ENCODE measurements at regions not wholly inside any gene's neighbourhood (a gene's known extent, or its start where the extent isn't known, plus 50 kb on each side); places are given as distances from the start of the nearest gene placed in this dataset.
A peak's percentile ranks its signal among the peaks of the same experiment; 100 is the strongest.

DNA sequence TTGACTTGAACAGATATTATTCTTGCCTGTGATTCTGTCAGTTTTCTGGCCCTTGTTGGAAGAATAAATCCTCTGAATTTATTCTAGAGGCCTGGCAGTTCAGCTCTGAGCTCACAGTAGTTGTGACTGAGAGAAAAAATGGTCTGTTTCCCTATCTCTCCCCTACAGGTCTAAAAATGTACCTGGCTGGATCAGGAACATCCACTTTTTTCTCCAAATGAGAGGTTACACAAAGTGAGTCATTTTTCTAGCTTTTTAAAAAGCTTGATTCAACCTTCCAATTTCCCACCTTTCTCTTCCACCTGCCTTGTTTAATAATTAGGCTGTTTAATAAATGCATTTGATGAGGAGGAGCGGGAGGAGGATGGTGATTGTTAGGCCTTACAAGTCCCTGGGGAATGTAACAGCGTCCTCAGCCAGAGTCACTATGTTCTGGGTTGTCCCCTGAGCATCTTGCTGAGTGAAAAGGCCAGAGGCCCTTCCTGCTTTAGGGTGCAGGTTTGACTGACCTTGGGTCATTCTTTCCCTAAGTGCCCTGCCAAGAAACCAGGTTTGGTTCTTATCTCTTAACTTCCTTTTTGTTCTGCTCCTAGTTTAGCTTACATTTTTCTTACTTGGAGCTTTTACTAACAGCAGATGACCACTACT, 91.7 kb upstream of the FUT8 start:
- no peak for DNase-seq (ENCODE audit: low read depth)

DNA sequence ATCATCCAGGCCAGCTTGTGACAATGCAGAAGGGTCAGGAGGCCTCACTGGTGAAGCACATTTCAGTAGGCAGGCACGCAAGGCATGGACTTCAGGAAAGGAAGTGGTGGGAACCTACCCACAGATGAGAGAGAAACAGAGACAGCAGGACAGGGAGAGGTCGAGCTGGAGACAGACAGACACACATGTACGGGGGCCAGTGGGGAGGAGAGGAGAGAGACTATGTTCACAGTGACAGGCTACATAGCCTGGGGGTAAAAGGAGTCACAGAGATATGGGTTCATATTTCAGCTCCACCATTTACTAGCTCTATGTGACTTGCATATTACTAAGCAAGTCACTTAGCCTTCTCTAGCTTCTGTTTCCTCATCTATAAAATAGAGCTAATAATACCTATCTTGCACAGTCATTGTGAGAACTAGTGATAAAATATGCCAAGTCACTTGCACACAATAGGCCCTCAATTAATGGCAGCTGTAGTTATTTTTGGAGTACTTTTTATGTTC, 91.1 kb upstream of the FUT8 start:
- no peak for DNase-seq (ENCODE audit: low read depth)

DNA sequence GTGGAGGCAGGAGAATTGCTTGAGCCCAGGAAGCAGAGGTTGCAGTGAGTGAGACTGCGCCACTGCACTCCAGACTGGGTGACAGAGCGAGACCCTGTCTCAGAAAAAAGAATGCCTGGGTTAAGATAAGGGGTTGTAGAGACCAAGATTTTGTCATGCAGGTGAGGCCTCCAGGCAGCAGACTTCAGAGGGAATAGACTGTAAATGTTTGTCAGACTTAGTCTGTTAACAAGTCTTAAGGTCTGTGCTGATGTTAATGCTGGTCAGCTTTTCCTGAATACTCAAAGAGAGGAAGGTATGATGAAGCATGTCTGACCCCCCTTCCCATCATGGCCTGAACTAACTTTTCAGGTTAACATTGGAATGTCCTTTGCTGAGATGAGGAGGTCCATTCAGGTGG, 83.0 kb upstream of the FUT8 start:
- no peak for DNase-seq (ENCODE audit: low read depth)

DNA sequence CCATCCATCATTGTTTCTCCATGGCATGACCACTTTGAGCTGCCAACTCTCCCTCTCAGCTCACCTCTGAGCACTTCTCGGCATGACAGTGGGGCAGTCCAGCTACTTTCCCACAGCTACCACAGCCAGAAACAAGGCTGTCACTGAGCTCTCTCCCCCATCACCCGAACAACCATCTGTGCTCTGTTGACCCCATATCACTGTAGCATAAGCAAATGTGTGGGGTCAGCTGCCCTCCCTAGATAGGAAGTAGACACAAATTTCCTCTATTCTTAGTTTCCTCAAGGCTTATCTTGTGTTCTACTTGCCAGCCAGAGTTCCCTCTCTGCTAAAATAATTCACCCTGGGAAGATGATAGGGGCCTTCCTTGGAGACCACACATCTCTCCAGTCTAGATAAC, 82.6 kb upstream of the FUT8 start:
- DNase-seq (ENCODE audit: low read depth): no peak

DNA sequence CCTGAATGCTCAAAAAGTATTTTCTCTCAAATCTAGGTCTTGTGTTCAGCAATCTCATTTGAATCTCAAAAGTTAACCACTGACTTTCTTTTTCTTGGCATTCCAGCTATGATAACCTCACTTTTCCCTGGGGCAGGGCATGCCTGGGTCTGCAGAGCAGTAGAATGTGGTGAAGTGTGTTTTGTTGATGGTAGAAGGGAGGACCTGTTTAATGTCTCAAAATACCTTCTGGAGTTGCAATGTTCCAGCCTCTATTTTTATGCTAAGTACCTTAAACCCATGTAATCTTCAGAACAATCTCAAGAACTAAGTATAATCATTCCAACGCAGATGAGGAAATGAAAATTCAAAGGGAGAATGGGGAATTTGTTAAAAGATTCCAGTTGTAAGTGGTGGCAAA, 82.1 kb upstream of the FUT8 start:
- DNase-seq (ENCODE audit: low read depth): no peak

DNA sequence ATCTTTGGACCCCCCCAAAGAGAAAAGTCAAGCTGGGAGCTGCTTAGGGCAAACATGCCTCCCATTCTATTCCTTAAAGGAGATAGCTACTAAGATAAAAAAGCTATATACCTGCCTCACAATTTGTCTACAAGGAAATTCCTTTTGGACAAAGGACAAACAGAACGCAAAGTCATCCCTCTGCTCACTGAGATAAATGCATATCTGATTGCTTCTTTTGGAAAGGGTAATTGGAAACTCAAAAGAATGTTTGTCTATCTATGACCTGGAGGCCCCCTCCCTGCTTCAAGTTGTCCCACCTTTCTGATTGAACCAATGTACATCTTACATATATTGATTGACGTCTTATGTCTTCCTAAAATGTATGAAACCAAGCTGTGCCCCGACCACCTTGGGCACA, 80.9 kb upstream of the FUT8 start:
- DNase-seq (ENCODE audit: low read depth): no peak

DNA sequence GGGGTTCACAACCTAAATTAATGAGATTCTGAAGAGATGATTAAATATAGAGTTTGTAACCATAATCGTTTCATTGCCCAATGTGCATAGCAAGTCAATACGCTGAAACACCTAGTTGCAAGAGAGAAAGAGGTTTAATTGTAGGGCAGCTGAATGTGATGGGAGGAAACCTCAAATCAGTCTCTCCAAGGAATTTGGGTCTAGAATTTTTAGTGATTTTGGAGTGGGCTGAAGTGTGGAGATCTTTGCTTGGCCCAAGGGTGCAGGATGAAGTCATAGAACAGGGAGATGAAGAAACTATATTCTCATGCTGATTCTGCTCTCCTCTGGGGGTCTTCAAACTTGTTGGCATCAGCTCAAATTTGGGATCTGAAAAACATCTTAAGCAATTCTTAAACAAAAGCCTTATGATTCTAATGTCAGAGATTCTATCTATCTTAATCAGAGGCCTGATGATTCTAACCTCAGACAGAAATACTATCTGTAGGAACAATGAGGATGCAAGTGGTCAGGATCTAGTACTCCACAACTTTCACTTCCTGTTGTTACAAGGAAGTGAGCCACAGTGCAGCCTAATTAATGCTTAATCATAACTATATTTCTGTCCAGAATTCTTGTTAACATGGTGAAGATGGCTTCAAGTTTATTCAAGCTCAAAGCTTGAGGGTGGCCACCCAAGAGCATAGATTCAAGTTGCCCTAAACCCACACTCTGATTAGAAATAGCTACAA, 80.2 kb upstream of the FUT8 start:
- DNase-seq (ENCODE audit: low read depth): no peak

DNA sequence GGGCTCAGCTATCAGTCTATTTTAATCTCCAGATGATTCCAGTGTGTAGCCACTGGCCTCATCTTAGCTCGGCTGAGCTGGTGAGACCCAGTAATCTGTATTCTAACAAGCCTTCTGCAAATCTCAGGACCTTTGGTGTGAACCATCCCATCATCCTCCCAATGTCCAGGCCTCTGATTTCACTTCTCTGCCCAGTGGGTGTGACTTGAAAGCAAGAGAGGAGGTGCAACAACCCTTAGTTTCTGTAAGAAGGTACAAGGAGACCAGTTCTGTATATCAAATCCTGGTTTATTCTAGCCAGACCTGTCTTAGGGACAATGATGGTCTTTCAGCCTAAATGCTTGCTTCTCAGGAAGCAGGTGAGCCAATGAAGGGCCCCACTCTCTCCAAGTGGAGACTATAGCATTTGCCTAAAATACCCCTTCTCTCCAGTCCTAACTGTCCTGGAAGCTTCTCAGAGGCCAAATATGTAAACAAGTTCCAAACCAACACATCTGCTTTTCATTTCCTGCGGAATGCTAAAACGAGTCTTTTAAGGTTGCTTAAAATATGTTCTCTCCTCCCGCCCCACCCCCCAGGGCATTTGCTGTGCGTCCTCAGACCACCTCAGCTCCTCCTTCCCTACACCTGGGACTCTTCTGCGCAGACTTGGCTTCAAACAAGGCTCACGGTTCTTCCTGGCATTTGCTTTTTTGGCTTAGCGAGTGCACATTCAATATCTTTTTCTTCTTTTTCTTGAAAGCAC, 78.4 kb upstream of the FUT8 start:
- no peak for DNase-seq (ENCODE audit: low read depth)

DNA sequence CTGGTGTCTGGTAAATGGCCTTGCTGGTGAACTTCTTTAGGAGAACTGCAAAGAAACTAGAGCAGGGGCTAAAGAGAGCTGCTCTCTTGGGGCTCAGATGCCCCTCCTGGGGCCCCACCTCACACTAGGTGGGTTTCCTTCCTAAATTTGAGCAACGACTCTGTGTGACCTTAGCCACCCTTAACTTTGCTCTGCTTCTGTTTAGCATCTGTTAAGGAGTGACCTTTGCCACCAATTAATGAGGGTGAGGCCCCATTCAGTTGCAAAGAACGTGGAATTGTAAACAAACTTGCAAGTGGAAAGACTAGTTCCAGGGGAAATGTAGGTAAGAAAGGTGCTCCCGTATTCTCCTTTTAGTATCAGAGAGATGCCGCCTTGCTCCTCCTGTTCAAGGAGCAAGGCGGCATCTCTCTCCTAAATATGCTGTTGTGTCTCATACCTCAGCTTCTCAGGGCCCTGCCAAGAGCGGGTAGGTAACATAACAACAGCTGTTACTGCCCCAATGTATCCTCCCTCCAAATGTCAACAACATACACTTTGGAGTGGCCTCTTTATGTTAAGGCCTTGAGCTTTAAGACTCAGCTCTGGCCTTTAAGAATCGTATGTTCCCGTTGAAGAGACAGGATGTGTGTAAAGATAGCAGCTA, 77.6 kb upstream of the FUT8 start:
- no peak for DNase-seq (ENCODE audit: low read depth)

DNA sequence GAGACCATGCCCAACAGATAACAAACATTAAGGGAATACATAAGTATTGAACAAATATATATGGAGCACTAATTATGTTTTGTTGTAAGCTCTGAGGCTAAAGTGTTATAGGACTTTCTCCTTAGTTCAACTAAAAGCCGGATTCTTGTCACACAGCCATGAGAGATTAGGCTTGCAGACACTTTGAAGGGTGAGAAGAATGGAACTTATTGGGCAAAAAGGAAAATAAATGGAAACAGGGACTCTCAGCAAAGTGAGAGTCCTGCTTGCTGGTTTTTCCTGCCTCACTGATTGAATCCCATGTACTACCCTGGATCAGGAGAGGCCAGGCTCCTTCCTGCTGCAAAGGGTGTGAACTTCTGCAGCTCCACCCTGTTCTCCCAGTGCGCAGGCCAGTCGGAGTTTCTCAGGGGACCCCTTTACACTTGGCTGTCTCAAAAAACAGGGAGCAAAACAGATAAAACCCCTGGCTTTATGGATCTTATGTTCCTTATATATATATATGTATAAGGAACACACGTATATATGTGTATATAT, 77.1 kb upstream of the FUT8 start:
- DNase-seq (ENCODE audit: low read depth): no peak

DNA sequence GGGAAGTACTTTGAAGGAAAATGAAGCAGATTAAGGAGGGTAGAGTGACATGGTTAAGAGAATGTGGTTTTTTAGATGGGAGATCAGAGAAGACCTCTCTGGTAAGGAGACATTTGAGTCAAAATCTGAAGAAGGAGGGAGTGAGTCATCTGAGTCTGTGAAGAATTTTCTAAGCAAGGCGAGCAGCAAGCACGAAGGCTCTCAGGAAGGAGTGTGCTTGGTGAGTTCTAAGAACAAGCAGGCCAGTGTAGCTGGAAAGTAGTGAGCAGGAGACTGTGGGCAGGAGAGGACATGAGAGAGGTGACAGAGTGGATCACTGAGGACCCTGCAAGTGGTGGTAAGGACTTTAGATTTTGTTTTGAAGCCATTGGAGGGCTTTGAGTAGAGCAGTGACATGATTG, 76.3 kb upstream of the FUT8 start:
- DNase-seq (ENCODE audit: low read depth): peak; percentile 3

DNA sequence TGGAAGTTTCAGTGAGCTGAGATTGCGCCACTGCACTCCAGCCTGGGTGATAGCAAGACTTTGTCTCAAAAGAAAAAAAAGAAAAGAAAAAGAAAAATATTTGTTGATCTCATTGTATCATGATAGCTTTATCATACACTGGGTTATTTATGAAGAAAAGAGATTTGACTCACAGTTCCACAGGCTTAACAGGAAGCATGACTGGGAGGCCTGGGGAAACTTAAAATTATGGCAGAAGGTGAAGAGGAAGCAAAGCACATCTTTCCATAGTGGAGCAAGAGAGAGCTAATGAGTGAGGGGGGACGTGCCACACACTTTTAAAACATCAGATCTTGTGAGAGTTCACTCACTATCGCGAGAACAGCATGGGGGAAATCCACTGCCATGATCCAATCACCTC, 72.7 kb upstream of the FUT8 start:
- no peak for DNase-seq (ENCODE audit: low read depth)

DNA sequence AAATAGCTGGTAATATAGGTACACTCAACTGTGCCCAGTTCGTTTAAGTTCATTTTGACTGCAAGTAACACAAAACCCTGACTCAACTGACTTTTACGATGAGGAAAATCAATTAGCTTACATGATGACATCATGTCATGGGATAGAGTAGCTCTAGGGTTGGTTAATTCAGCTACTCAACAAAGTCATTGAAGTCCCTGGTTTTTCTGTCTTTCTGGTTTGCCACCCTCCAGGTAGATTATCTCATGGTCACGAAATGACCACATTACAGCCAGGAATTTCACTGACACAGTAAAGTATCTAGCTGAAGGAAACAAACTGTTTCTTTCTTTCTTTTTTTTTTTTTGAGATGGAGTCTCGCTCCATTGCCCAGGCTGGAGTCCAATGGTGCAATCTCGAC, 68.5 kb upstream of the FUT8 start:
- no peak for DNase-seq (ENCODE audit: low read depth)

DNA sequence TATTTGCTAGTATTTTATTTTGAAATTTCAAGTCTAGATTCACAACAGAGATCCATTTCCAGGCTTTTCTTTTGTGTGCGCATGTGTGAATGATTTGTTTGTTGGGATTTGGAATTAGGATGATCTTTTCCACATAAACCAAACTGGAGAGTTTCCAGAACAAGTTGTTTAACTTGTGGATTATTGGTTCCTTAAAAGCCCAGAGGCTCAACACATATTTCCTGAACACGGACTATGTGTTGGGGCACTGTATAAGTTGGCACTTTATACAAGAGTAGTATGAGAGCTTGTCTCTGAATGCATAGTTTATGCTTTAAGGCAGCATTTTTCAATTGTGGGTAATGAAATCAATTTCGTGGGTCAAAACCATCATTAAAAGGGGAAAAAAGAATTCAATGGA, 67.3 kb upstream of the FUT8 start:
- no peak for DNase-seq (ENCODE audit: low read depth)

DNA sequence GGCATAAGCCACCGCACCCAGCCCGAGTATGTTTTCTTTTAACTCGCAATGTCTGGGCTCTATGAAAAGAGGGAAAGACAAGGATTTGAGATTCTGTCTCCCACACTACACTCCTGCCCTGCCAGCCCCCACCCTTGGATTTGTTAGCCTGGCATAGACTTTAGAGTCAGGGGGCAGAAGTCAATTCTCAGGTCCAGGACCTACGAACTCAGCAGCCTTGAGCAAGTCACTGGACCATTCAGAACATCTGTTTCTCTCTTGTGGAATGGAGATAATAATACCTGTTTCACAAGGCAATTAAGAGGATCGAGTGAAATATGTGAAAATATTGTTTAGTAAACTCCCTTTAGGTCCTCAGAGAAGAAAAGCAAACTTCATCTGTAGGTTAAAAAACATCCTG, 66.1 kb upstream of the FUT8 start:
- no peak for DNase-seq (ENCODE audit: low read depth)

DNA sequence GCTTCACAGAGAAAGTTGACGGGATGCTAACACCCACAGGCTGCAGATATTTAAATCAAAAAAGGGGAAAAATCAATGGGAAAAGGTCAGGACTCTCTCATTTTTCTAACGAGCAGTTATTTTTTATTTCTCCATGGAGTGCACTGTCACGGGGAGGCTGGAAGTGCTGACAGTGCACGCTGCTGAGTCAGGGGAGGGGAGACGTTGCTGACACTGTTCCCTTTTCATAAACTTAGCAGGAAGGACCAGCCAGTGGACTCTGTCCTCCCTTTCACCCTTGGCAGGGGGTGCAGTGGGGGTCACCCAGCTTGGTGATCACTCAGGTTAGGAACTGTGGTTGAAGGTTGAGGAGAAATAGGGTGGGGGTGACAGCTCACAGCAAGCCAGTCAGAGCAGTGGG, 65.6 kb upstream of the FUT8 start:
- DNase-seq (ENCODE audit: low read depth): no peak

DNA sequence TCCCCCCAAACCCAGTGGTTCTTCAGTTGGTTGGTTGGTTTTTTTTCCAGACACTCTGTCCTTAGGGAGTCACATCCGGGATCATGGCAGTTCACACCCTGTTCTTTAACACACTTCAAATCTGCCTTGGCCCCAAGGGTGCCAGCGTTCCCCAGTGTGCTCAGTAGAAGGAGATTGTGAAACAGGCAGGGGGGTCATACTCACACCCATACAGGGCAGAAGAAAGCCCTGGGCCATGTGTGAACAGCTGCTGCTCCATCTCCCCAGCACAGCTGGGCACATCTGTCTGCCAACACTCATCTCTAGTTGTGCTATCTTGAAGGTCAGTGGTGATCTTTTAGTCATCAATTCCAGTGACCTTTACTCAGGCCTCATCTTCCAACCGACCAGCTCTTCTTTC, 64.4 kb upstream of the FUT8 start:
- no peak for DNase-seq (ENCODE audit: low read depth)

DNA sequence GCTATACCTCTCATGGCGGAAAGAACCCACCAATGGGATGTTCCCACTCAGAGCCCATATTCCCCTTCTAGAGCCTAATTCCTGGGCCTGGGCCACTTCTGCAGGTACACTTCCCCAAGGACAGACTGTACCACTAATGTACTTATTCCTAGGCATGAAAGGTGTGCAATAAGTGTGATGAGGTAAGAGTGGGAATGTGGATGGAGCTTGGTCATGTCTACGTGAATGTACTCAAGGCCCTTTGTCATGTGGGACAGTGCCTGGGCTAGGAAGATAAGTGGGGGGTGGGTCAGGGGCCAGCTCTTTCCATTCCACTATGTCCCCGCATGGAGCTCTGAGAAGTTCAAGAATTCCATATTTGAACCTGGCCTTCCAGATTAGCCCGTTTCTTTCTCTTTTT, 63.4 kb upstream of the FUT8 start:
- DNase-seq (ENCODE audit: low read depth): no peak

DNA sequence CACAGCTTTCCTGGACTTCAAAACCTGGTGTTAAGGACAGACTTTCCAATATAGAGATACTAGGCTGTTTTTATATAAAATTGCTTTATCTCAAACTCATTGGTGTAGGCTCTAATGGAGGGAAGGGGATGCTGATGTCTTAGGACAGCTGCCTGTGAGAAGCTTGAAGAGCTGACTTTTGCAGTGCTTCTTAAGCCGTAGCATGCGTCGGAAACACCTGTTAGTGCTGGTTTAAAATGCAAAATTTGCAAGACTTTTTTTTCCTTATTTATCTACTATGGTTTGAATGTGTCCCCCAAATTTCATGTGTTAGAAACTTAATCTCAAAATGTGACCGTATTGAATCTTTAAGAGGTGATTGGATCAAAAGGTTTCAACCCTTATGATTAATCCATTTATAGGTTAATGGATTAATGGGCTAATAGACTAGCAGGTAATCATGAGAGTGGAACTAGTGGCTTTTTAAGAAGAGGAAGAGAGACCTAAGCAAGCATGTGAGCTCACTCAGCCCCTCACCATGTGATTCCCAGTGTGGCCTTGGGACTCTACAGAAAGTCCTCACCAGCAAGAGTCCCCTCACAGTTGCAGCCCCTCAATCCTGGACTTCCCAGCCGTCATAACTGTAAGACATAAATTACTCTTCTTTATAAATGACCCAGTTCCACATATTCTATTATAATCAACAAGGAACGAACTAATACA, 60.9 kb upstream of the FUT8 start:
- DNase-seq (ENCODE audit: low read depth): no peak

DNA sequence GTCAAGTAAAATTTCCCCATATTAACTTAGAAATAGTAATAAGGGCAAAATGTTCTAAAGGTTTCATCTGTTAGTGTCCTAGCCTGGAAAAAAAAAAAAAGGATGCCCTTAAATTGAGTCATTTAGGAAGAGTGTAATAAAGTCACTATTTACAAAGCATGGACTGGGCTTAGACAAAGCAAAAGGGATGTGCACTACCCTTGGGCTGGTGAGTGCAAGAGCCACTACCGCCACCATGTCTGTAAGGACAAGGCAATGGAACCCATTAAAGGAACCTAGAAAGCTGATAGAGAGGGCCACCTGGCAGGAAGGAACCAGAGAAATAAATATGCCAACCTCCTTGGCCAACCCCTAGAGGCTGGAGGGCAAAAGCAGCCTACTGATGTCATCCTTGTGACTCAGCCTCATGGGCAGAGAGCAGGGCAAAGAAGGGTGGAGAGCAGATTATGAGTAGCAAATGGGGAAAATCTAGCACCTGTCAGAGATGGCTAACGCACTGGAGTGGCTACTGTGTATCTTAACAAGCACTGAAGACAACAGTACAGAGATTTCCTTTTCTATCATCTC, 59.5 kb upstream of the FUT8 start:
- DNase-seq (ENCODE audit: low read depth): no peak

DNA sequence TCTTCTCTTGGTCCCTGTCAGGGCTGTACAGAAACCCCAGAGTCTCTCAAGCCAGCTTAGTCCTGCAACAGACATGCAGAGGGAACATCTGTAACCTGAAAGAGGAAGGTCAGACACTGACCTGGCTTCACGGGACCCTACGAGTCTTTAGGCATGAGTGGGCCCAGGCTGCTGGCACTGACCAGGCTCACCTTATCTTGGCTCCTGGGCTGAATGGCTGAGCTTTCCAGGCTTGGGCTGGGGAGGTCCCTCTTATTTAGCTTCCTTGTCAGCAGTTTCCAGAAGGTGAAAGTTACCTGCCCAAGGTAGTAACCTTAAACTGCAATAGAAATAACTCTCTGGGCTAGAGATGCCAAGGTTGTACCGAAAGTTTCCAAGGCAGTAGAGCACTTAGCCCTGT, 58.4 kb upstream of the FUT8 start:
- no peak for DNase-seq (ENCODE audit: low read depth)

DNA sequence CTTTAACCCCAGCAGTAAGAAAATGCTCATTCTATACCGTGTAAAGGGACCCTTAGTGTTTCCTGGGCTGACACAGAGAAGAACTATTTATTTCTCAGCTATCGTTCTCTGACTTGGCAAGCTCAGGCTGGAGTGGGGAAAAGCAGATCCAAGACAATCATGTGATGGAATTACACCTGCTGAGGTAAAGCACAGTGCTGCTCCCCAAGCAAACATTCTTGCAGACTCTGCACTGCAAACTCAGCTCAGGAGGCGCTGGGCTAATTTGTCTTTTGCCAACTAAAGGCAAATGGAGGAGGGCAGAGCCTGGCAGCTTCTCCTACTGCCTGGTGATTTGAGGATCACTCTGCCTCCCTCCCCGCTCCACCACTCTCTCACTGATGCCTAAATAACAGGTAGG, 57.8 kb upstream of the FUT8 start:
- DNase-seq (ENCODE audit: low read depth): no peak

All from stimulated activated CD8-positive, alpha-beta memory T cell treated with anti-CD3 and anti-CD28 coated beads, Interleukin-12 subunit alpha, Interleukin-12 subunit beta, amount 100 ng/mL, for 1 hour (primary cell).